WTC11 (cell line): ENCODE measurements at regions not wholly inside any gene's neighbourhood (a gene's known extent, or its start where the extent isn't known, plus 50 kb on each side); places are given as distances from the start of the nearest gene placed in this dataset.

Experiments used
- ATAC-seq: fragments of 200-7000 bp; cut with Tn5 transposase; 2 replicates; pipeline ENCODE4 v1.10.0; 2021; ENCODE audit warnings: mild to moderate bottlenecking, moderate library complexity
- CTCF ChIA-PET: fragments of 300-600 bp; sonication (Branson Sonifier 250); formaldehyde crosslinking; loops from one replicate; lab custom pipeline; 2021; ENCODE audit warnings: antibody characterized with exemption; lab: Charles Lee
- POLR2A ChIA-PET: fragments of 350-600 bp; sonication (Branson Sonifier 250); formaldehyde crosslinking; loops from one replicate; lab custom pipeline; 2021; ENCODE audit warnings: antibody characterized with exemption; lab: Charles Lee
- DNase-seq: peaks from one replicate; pipeline ENCODE4 v3.0.0; 2021; ENCODE audit warnings: low spot score
- H3K27ac Mint-ChIP-seq: 2 replicates; pipeline ENCODE4 v1.8.0; 2021; ENCODE audit warnings: mixed read lengths
- H3K27me3 Mint-ChIP-seq: 2 replicates; pipeline ENCODE4 v1.8.0; 2021; ENCODE audit warnings: low read depth, mild to moderate bottlenecking, moderate library complexity, mixed read lengths
- H3K36me3 Mint-ChIP-seq: 2 replicates; pipeline ENCODE4 v1.8.0; 2021; ENCODE audit warnings: mixed read lengths
- H3K4me1 Mint-ChIP-seq: 2 replicates; pipeline ENCODE4 v1.8.0; 2022; ENCODE audit warnings: mixed read lengths
- H3K4me3 Mint-ChIP-seq: 2 replicates; pipeline ENCODE4 v1.8.0; 2021; ENCODE audit warnings: mild to moderate bottlenecking, moderate library complexity, mixed read lengths
- H3K9me3 Mint-ChIP-seq: 2 replicates; pipeline ENCODE4 v1.8.0; 2021; ENCODE audit warnings: mixed read lengths
- ELF4 ChIP-seq: sonication (generic); formaldehyde crosslinking; IDR thresholded peaks from 2 replicates; pipeline ENCODE4 v1.8.1; 2022; ENCODE audit warnings: low read depth, mild to moderate bottlenecking, moderate library complexity, missing genetic modification reagents
- EMX1 ChIP-seq: fragments of 250-450 bp; sonication (Bioruptor Pico); IDR thresholded peaks from 2 replicates; pipeline ENCODE4 v1.8.0; 2021; ENCODE audit warnings: mild to moderate bottlenecking
- ESRRA ChIP-seq: sonication (generic); formaldehyde crosslinking; IDR thresholded peaks from 2 replicates; pipeline ENCODE4 v1.8.1; 2022; ENCODE audit warnings: mild to moderate bottlenecking, missing genetic modification reagents, borderline replicate concordance
- FOXK1 ChIP-seq: sonication (generic); formaldehyde crosslinking; IDR thresholded peaks from 2 replicates; pipeline ENCODE4 v1.8.0; 2022; ENCODE audit warnings: mild to moderate bottlenecking, moderate library complexity, missing genetic modification reagents
- GABPB1 ChIP-seq: sonication (generic); formaldehyde crosslinking; IDR thresholded peaks from 2 replicates; pipeline ENCODE4 v1.8.1; 2023; ENCODE audit warnings: mild to moderate bottlenecking, missing genetic modification reagents
- GRHL2 ChIP-seq: fragments of 250-450 bp; sonication (Bioruptor Pico); IDR thresholded peaks from 2 replicates; pipeline ENCODE4 v1.8.0; 2022; ENCODE audit warnings: mild to moderate bottlenecking, moderate library complexity; ENCODE audit not compliant: insufficient replicate concordance, severe bottlenecking
- HMGA2 ChIP-seq: fragments of 250-450 bp; sonication (Bioruptor Pico); IDR thresholded peaks from 2 replicates; pipeline ENCODE4 v1.4.0; 2021; ENCODE audit warnings: mild to moderate bottlenecking, moderate library complexity
- JAZF1 ChIP-seq: fragments of 250-450 bp; sonication (Bioruptor Pico); IDR thresholded peaks from 2 replicates; pipeline ENCODE4 v1.9.0; 2021; ENCODE audit warnings: moderate library complexity, mild to moderate bottlenecking, inconsistent platforms
- MXD4 ChIP-seq: fragments of 250-450 bp; sonication (Bioruptor Pico); IDR thresholded peaks from 2 replicates; pipeline ENCODE4 v1.8.0; 2021; ENCODE audit warnings: mild to moderate bottlenecking, moderate library complexity, borderline replicate concordance
- NR1H2 ChIP-seq: sonication (generic); formaldehyde crosslinking; IDR thresholded peaks from 2 replicates; pipeline ENCODE4 v1.9.0; 2021; ENCODE audit warnings: mild to moderate bottlenecking, moderate library complexity, missing genetic modification reagents
- PRRX2 ChIP-seq: fragments of 250-450 bp; sonication (Bioruptor Pico); IDR thresholded peaks from 2 replicates; pipeline ENCODE4 v1.8.0; 2021; ENCODE audit warnings: mild to moderate bottlenecking
- SOX15 ChIP-seq: fragments of 250-450 bp; sonication (Bioruptor Pico); IDR thresholded peaks from 2 replicates; pipeline ENCODE4 v1.9.0; 2021; ENCODE audit warnings: mild to moderate bottlenecking
- TCF7 ChIP-seq: sonication (generic); formaldehyde crosslinking; IDR thresholded peaks from 2 replicates; pipeline ENCODE4 v1.8.0; 2022; ENCODE audit warnings: mild to moderate bottlenecking, low read depth, missing genetic modification reagents, moderate library complexity
- ZBTB21 ChIP-seq: sonication (generic); formaldehyde crosslinking; IDR thresholded peaks from 2 replicates; pipeline ENCODE4 v1.8.1; 2023; ENCODE audit warnings: mild to moderate bottlenecking, missing genetic modification reagents, borderline replicate concordance
- ZNF416 ChIP-seq: fragments of 250-450 bp; sonication (Bioruptor Pico); IDR thresholded peaks from 2 replicates; pipeline ENCODE4 v1.9.0; 2021; ENCODE audit warnings: mild to moderate bottlenecking, inconsistent platforms
- ZNF671 ChIP-seq: fragments of 250-450 bp; sonication (Bioruptor Pico); IDR thresholded peaks from 2 replicates; pipeline ENCODE4 v1.8.0; 2021; ENCODE audit warnings: mild to moderate bottlenecking
- TF ChIP-seq, protein P1 (sequence below): sonication (generic); formaldehyde crosslinking; IDR thresholded peaks from 2 replicates; pipeline ENCODE4 v1.8.1; 2022; ENCODE audit warnings: missing genetic modification reagents, borderline replicate concordance
- TF ChIP-seq, protein P2 (sequence below): sonication (generic); formaldehyde crosslinking; IDR thresholded peaks from 2 replicates; pipeline ENCODE4 v1.8.0; 2022; ENCODE audit warnings: missing genetic modification reagents
- TF ChIP-seq, protein P3 (sequence below): sonication (generic); formaldehyde crosslinking; IDR thresholded peaks from 2 replicates; pipeline ENCODE4 v1.8.0; 2022; ENCODE audit warnings: mild to moderate bottlenecking, missing genetic modification reagents
- TF ChIP-seq, protein P4 (sequence below): fragments of 250-450 bp; sonication (Bioruptor Pico); IDR thresholded peaks from 2 replicates; pipeline ENCODE4 v1.9.0; 2021; ENCODE audit warnings: mild to moderate bottlenecking

DNA sequence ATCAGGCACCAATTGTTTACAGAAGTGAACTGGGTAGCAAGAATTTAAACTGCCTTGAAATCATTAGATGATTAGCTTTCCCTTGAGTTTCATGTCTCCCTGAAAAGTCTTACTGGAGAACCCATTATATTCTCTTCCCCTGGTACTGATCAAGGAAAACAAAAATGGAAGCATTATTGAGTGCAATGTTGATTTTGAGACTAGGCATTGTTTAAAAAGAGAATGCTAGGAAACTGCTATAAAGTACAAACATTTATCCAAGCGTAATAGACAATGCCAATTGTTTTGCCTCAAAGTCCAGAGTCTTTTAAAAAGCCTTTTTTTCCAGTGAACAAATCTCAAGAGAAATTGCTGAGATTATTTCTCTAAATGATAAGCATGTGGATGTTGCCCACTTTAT, 197.0 kb downstream of the CCER1 start:
- ChIA-PET POLR2A (no interaction called here), CTCF (no interaction called here)
- ATAC-seq = no peak
- Mint-ChIP-seq H3K4me1 (no peaks in the 10 kb centered on the region), H3K36me3 (no peaks in the 10 kb centered on the region), H3K27ac (no peak overlapping the region), H3K27me3 (no peaks in the 10 kb centered on the region), H3K9me3 (peaks cover 3% of the 10 kb centered on the region; the same call in 1 of the 2 replicates), H3K4me3 (no peak overlapping the region)
- TF ChIP-seq ZNF416 (CRISPR knock-in tag) = no peak
- TF ChIP-seq GRHL2 (CRISPR knock-in tag) = no peak
- DNase-seq = no peak

DNA sequence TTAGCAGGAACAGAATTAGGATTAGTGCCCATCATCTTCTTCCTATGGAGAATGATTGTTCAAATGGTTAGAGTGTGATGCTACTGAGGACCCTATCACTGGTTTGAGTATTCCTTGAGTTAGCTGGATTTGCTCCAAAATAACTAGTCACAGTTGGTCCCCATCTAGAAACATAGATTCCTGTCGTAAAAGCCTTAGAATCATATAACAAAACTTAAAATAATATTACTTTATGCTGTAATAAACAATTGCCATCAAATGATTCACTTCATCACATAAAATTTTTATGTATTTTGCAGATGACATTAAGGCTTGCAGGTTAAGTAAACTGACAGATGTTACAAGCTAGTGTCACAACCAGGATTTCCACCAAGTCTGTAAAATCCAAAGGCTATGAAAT, 209.8 kb downstream of the CCER1 start:
- DNase-seq (no peak), ATAC-seq (no peak)
- CTCF ChIA-PET = no interaction called here
- peaks cover 32% of the 10 kb centered on the region for H3K9me3 Mint-ChIP-seq
- no peaks in the 10 kb centered on the region for H3K27me3 Mint-ChIP-seq
- TF ChIP-seq HMGA2 (CRISPR knock-in tag) (no peak), ZNF671 (CRISPR knock-in tag) (no peak), JAZF1 (CRISPR knock-in tag) (no peak), ESRRA (CRISPR knock-in tag) (no peak), GABPB1 (no peak)
- TF ChIP-seq, protein P1, sequence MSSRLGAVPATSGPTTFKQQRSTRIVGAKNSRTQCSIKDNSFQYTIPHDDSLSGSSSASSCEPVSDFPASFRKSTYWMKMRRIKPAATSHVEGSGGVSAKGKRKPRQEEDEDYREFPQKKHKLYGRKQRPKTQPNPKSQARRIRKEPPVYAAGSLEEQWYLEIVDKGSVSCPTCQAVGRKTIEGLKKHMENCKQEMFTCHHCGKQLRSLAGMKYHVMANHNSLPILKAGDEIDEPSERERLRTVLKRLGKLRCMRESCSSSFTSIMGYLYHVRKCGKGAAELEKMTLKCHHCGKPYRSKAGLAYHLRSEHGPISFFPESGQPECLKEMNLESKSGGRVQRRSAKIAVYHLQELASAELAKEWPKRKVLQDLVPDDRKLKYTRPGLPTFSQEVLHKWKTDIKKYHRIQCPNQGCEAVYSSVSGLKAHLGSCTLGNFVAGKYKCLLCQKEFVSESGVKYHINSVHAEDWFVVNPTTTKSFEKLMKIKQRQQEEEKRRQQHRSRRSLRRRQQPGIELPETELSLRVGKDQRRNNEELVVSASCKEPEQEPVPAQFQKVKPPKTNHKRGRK (CRISPR knock-in tag) = no peak
- H3K4me3 Mint-ChIP-seq = no peak overlapping the region
- H3K27ac Mint-ChIP-seq = no peak overlapping the region
- H3K4me1 Mint-ChIP-seq = 0 out of 2 replicates have a peak, but pooled peaks cover 6% of the 10 kb centered on the region
- POLR2A ChIA-PET = no interaction called here
- H3K36me3 Mint-ChIP-seq = peaks cover 10% of the 10 kb centered on the region

DNA sequence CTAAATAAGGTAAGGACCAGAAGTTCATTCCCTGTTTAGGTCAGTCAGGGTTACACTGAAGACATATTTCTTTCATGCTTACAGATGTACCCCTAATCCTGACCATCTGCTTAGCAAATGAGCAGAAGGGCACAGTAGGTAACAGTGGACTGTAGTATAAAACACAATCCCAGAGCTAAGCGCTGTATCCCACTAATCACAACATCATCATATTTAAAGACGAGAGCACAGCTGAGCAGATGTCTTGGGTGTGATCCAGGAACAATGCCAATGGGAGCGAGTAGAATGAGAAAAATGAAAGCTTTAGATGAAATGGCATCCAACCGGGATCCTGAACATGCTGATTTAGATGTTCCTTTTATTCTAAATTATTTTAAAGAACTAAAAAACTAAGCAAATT, 213.4 kb downstream of the CCER1 start:
- Mint-ChIP-seq H3K27me3 (no peaks in the 10 kb centered on the region), H3K36me3 (peaks cover 5% of the 10 kb centered on the region), H3K4me3 (no peak overlapping the region)
- DNase-seq = no peak
- TF ChIP-seq TCF7 (no peak), ZNF416 (CRISPR knock-in tag) (no peak), ZNF671 (CRISPR knock-in tag) (no peak), NR1H2 (no peak), FOXK1 (no peak), SOX15 (no peak), MXD4 (CRISPR knock-in tag) (no peak), EMX1 (CRISPR knock-in tag) (no peak), ZBTB21 (CRISPR knock-in tag) (no peak), HMGA2 (CRISPR knock-in tag) (no peak), PRRX2 (CRISPR knock-in tag) (no peak), ELF4 (no peak)
- TF ChIP-seq, protein P1 (CRISPR knock-in tag) = no peak
- TF ChIP-seq, protein P2, sequence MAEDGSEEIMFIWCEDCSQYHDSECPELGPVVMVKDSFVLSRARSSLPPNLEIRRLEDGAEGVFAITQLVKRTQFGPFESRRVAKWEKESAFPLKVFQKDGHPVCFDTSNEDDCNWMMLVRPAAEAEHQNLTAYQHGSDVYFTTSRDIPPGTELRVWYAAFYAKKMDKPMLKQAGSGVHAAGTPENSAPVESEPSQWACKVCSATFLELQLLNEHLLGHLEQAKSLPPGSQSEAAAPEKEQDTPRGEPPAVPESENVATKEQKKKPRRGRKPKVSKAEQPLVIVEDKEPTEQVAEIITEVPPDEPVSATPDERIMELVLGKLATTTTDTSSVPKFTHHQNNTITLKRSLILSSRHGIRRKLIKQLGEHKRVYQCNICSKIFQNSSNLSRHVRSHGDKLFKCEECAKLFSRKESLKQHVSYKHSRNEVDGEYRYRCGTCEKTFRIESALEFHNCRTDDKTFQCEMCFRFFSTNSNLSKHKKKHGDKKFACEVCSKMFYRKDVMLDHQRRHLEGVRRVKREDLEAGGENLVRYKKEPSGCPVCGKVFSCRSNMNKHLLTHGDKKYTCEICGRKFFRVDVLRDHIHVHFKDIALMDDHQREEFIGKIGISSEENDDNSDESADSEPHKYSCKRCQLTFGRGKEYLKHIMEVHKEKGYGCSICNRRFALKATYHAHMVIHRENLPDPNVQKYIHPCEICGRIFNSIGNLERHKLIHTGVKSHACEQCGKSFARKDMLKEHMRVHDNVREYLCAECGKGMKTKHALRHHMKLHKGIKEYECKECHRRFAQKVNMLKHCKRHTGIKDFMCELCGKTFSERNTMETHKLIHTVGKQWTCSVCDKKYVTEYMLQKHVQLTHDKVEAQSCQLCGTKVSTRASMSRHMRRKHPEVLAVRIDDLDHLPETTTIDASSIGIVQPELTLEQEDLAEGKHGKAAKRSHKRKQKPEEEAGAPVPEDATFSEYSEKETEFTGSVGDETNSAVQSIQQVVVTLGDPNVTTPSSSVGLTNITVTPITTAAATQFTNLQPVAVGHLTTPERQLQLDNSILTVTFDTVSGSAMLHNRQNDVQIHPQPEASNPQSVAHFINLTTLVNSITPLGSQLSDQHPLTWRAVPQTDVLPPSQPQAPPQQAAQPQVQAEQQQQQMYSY (CRISPR knock-in tag) = no peak
- TF ChIP-seq, protein P3, sequence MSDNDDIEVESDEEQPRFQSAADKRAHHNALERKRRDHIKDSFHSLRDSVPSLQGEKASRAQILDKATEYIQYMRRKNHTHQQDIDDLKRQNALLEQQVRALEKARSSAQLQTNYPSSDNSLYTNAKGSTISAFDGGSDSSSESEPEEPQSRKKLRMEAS (CRISPR knock-in tag) = no peak
- TF ChIP-seq, protein P4, sequence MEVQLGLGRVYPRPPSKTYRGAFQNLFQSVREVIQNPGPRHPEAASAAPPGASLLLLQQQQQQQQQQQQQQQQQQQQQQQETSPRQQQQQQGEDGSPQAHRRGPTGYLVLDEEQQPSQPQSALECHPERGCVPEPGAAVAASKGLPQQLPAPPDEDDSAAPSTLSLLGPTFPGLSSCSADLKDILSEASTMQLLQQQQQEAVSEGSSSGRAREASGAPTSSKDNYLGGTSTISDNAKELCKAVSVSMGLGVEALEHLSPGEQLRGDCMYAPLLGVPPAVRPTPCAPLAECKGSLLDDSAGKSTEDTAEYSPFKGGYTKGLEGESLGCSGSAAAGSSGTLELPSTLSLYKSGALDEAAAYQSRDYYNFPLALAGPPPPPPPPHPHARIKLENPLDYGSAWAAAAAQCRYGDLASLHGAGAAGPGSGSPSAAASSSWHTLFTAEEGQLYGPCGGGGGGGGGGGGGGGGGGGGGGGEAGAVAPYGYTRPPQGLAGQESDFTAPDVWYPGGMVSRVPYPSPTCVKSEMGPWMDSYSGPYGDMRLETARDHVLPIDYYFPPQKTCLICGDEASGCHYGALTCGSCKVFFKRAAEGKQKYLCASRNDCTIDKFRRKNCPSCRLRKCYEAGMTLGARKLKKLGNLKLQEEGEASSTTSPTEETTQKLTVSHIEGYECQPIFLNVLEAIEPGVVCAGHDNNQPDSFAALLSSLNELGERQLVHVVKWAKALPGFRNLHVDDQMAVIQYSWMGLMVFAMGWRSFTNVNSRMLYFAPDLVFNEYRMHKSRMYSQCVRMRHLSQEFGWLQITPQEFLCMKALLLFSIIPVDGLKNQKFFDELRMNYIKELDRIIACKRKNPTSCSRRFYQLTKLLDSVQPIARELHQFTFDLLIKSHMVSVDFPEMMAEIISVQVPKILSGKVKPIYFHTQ (CRISPR knock-in tag) = no peak
- TF ChIP-seq, all 79 proteins: peak for 0
- H3K4me1 Mint-ChIP-seq = no peaks in the 10 kb centered on the region
- ChIA-PET CTCF (interaction anchor here (0.6 kb wide), 1 partner anchor 1282 kb away, joined by 3 read pairs; no protein-coding TSS in a partner anchor), POLR2A (no interaction called here)
- H3K27ac Mint-ChIP-seq = no peak overlapping the region
- ATAC-seq = no peak
- H3K9me3 Mint-ChIP-seq = peaks cover 8% of the 10 kb centered on the region
